ENCODE measurements at regions not wholly inside any gene's neighbourhood (a gene's known extent, or its start where the extent isn't known, plus 50 kb on each side); places are given as distances from the start of the nearest gene placed in this dataset.

DNA sequence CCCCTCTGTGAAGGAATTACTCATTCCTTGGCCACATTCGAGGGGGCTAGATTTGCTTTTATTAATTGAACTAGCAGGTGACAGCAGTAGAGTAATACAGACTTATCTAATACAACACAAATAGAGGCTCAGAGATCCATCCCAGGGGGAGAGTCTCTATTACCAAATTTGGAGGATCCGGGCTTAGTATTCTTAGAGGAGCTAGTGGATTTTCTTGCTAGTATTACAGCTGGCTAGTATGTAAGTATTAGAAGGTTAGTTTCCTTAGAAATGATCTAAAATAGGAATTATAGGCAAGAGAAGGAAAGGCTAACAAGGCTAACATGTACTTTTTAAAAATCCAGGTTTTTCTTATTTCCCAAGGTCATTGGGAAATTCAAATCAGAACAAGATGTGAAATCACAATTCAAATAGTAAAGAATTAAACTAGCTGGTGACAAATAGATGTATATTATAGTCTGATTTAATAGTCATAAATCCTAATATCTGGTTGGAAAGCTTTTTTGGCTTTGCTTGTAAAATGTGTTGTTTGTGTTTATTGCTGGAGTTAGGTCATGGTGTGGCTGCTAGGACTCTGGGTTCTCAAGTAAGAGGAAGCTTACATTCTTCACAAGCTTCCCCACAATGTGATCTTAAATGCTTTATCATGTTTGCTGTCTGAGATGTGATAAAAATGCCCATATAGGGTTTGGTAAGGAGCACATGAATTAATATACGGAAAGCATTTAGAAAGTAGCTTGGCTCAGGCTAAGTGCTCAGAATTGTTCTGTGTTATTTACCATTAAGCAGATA lies 160.4 kb upstream of the MPDZ start:
- TF ChIP-seq JUN (IDR thresholded peaks at IDR 0.05; ENCODE audit: borderline replicate concordance, insufficient read depth, insufficient read length, low read depth) (no peak), MYC (IDR thresholded peaks at IDR 0.05; ENCODE audit: low read depth, low read length) (no peak)
- no peak overlapping the region for H2AFZ ChIP-seq (ENCODE audit: low read depth, low read length)
- no peak for DNase-seq (ENCODE audit: low read depth, low spot score)
- no peak overlapping the region for H3K27ac ChIP-seq (ENCODE audit: insufficient read depth, low read depth, low read length)
- intact Hi-C loops (cut with micrococcal nuclease) (no loop called here), dilution Hi-C loops (cut with MboI; ENCODE audit: extremely low pct_ligation_motif_present, low sequenced_read_pairs) (no loop called here)
- H3K36me3 ChIP-seq (ENCODE audit: control insufficient read depth in 2 of 2, extremely low read depth in 1 of 2, insufficient read depth in 2 of 2, low read length in 2 of 2): no peaks in the 10 kb centered on the region
- no peak overlapping the region for H3K4me3 ChIP-seq (replicated peaks in 1 of 3; ENCODE audit: insufficient read depth in 1 of 3, low read depth in 1 of 3, low read length in 3 of 3)
- CTCF ChIA-PET: interaction anchor here (0.6 to 1.7 kb wide), 5 partner anchors 9 to 392 kb away, joined by 3 to 5 read pairs (median 3); no protein-coding TSS in a partner anchor
- FAIRE-seq: no peak
- no peaks in the 10 kb centered on the region for H3K9me3 ChIP-seq (replicated peaks; ENCODE audit: control insufficient read depth, insufficient read depth, low read length)
- no peak overlapping the region for H3K4me2 ChIP-seq (ENCODE audit: insufficient read depth, low read length)
- H3K9me1 ChIP-seq (replicated peaks; ENCODE audit: control insufficient read depth, extremely low read depth, insufficient read depth, low read length): no peaks in the 10 kb centered on the region
- H3K4me1 ChIP-seq (ENCODE audit: control insufficient read depth, extremely low read depth, insufficient read depth, low read length): no peaks in the 10 kb centered on the region
- no peaks in the 10 kb centered on the region for H3K27me3 ChIP-seq (ENCODE audit: control insufficient read depth in 2 of 2, insufficient read depth in 2 of 2, low read length in 2 of 2)
- H4K20me1 ChIP-seq (replicated peaks; ENCODE audit: control insufficient read depth, extremely low read depth, insufficient read depth, low read length): no peaks in the 10 kb centered on the region
- no TSS peak for BruUV-seq (replicated peaks)
- no peaks in the 10 kb centered on the region for H3K79me2 ChIP-seq (ENCODE audit: control insufficient read depth, insufficient read depth, low read length)
- POLR2A ChIA-PET: no interaction called here
- no peak overlapping the region for H3K9ac ChIP-seq (replicated peaks; ENCODE audit: extremely low read depth, insufficient read depth, low read length)

DNA sequence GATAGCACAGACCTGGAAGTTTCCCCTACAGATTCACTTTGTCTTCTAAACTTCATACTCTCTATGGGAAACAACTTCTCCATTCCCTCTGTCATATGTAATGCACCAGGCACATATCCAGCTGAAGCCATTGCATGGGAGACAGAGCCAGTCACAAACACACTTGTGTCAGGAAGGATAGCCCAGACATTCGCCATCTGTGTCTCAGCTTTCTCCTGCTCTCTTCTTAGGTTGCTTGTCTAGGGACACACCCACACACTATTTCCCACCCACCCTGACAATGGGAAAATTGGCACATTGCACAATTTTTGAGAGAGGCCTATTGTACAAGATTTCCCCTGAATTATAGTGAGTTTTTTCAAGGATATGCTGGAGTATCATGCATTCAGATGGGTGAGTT lies 158.4 kb upstream of the MPDZ start:
- Histone ChIP-seq H3K4me2 (ENCODE audit: insufficient read depth, low read length) (no peak overlapping the region), H4K20me1 (replicated peaks; ENCODE audit: control insufficient read depth, extremely low read depth, insufficient read depth, low read length) (no peaks in the 10 kb centered on the region), H3K4me1 (ENCODE audit: control insufficient read depth, extremely low read depth, insufficient read depth, low read length) (peaks cover 2% of the 10 kb centered on the region), H3K9me1 (replicated peaks; ENCODE audit: control insufficient read depth, extremely low read depth, insufficient read depth, low read length) (no peaks in the 10 kb centered on the region), H3K27ac (ENCODE audit: insufficient read depth, low read depth, low read length) (no peak overlapping the region), H3K9ac (replicated peaks; ENCODE audit: extremely low read depth, insufficient read depth, low read length) (no peak overlapping the region), H2AFZ (ENCODE audit: low read depth, low read length) (no peak overlapping the region), H3K4me3 (replicated peaks in 1 of 3; ENCODE audit: insufficient read depth in 1 of 3, low read depth in 1 of 3, low read length in 3 of 3) (no peak overlapping the region), H3K27me3 (ENCODE audit: control insufficient read depth in 2 of 2, insufficient read depth in 2 of 2, low read length in 2 of 2) (no peaks in the 10 kb centered on the region), H3K9me3 (replicated peaks; ENCODE audit: control insufficient read depth, insufficient read depth, low read length) (no peaks in the 10 kb centered on the region), H3K79me2 (ENCODE audit: control insufficient read depth, insufficient read depth, low read length) (no peaks in the 10 kb centered on the region), H3K36me3 (ENCODE audit: control insufficient read depth in 2 of 2, extremely low read depth in 1 of 2, insufficient read depth in 2 of 2, low read length in 2 of 2) (no peaks in the 10 kb centered on the region)
- TF ChIP-seq GATA2 (IDR thresholded peaks at IDR 0.05; ENCODE audit: insufficient read depth, insufficient read length, low read depth, low read length) (no peak), JUN (IDR thresholded peaks at IDR 0.05; ENCODE audit: borderline replicate concordance, insufficient read depth, insufficient read length, low read depth) (no peak), EZH2 (IDR thresholded peaks at IDR 0.05; ENCODE audit: borderline replicate concordance, low read depth, low read length, severe bottlenecking) (no peak), FOS (IDR thresholded peaks at IDR 0.05; ENCODE audit: borderline replicate concordance, insufficient read depth, low read length) (no peak), MYC (IDR thresholded peaks at IDR 0.05; ENCODE audit: low read depth, low read length) (no peak), POLR2A (IDR thresholded peaks at IDR 0.05; ENCODE audit: low read depth, low read length) (no peak)
- TF ChIP-seq, protein P1, sequence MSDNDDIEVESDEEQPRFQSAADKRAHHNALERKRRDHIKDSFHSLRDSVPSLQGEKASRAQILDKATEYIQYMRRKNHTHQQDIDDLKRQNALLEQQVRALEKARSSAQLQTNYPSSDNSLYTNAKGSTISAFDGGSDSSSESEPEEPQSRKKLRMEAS (IDR thresholded peaks at IDR 0.05; ENCODE audit: insufficient read depth, insufficient read length): no peak
- TF ChIP-seq, protein P2, sequence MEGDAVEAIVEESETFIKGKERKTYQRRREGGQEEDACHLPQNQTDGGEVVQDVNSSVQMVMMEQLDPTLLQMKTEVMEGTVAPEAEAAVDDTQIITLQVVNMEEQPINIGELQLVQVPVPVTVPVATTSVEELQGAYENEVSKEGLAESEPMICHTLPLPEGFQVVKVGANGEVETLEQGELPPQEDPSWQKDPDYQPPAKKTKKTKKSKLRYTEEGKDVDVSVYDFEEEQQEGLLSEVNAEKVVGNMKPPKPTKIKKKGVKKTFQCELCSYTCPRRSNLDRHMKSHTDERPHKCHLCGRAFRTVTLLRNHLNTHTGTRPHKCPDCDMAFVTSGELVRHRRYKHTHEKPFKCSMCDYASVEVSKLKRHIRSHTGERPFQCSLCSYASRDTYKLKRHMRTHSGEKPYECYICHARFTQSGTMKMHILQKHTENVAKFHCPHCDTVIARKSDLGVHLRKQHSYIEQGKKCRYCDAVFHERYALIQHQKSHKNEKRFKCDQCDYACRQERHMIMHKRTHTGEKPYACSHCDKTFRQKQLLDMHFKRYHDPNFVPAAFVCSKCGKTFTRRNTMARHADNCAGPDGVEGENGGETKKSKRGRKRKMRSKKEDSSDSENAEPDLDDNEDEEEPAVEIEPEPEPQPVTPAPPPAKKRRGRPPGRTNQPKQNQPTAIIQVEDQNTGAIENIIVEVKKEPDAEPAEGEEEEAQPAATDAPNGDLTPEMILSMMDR (IDR thresholded peaks at IDR 0.05; ENCODE audit: extremely low read depth in 1 of 2, insufficient read depth in 1 of 2, low read depth in 1 of 2, low read length in 2 of 2): no peak
- POLR2A ChIA-PET: no interaction called here
- DNase-seq (ENCODE audit: low read depth, low spot score): no peak
- FAIRE-seq: no peak
- intact Hi-C loops (cut with micrococcal nuclease): no loop called here
- dilution Hi-C loops (cut with MboI; ENCODE audit: extremely low pct_ligation_motif_present, low sequenced_read_pairs): no loop called here
- CTCF ChIA-PET: interaction anchor here (0.6 to 1.9 kb wide), 4 partner anchors 9 to 915 kb away, joined by 3 to 16 read pairs (median 8); no protein-coding TSS in a partner anchor
- BruUV-seq (replicated peaks): no TSS peak

All from endothelial cell of umbilical vein (primary cell).